HCT116 (cell line): ENCODE measurements at regions not wholly inside any gene's neighbourhood (a gene's known extent, or its start where the extent isn't known, plus 50 kb on each side); places are given as distances from the start of the nearest gene placed in this dataset.

Source experiments
- CEBPB ChIP-seq: IDR thresholded peaks from 2 replicates; pipeline ENCODE4 v1.6.1; 2012; ENCODE audit warnings: low read depth
- CTCF ChIP-seq, 3 experiments: fragments of 200-600 bp in 1 of 3; sonication (generic) in 1 of 3; IDR thresholded peaks in 2 of 3; conservative IDR thresholded peaks in 1 of 3; 2 replicates each; pipeline ENCODE4 v1.5.1; 2012 to 2017; ENCODE audit warnings: low read depth in 2 of 3, low read length in 2 of 3, antibody characterized with exemption in 1 of 3, borderline replicate concordance in 1 of 3, control low read depth in 1 of 3, mild to moderate bottlenecking in 1 of 3, mixed read lengths in 1 of 3, mixed run types in 1 of 3, moderate library complexity in 1 of 3; ENCODE audit not compliant: insufficient read depth in 1 of 3
- EZH2 ChIP-seq: fragments of 200-600 bp; sonication (generic); IDR thresholded peaks from 2 replicates; pipeline ENCODE4 v1.6.1; 2017; ENCODE audit warnings: antibody characterized with exemption, mixed run types
- EZH2phosphoT487 ChIP-seq: fragments of 200-600 bp; IDR thresholded peaks from 2 replicates; pipeline ENCODE4 v1.6.1; 2018; ENCODE audit warnings: antibody characterized with exemption, borderline replicate concordance
- JUND ChIP-seq: IDR thresholded peaks from 2 replicates; pipeline ENCODE4 v1.6.1; 2012
- POLR2A ChIP-seq: IDR thresholded peaks from 2 replicates; pipeline ENCODE4 v1.7.0; 2011; ENCODE audit warnings: borderline replicate concordance; ENCODE audit not compliant: insufficient read depth, insufficient read length; ENCODE audit errors: extremely low read depth
- POLR2AphosphoS5 ChIP-seq: IDR thresholded peaks from 2 replicates; pipeline ENCODE4 v1.6.1; 2011; ENCODE audit warnings: mild to moderate bottlenecking, low read depth, low read length, moderate library complexity
- REST ChIP-seq: IDR thresholded peaks from 2 replicates; pipeline ENCODE4 v1.6.1; 2012; ENCODE audit warnings: low read depth
- SIN3A ChIP-seq: IDR thresholded peaks from 2 replicates; pipeline ENCODE4 v1.6.1; 2012; ENCODE audit warnings: low read depth
- SRF ChIP-seq: IDR thresholded peaks from 2 replicates; pipeline ENCODE4 v1.6.1; 2012; ENCODE audit warnings: low read depth
- YY1 ChIP-seq: IDR thresholded peaks from 2 replicates; pipeline ENCODE4 v1.6.1; 2011; ENCODE audit warnings: low read length, low read depth, moderate library complexity, mild to moderate bottlenecking; ENCODE audit not compliant: insufficient replicate concordance; ENCODE audit errors: extremely low read depth
- ZBTB33 ChIP-seq: IDR thresholded peaks from 2 replicates; pipeline ENCODE4 v1.6.1; 2011; ENCODE audit warnings: mild to moderate bottlenecking, low read length, moderate library complexity; ENCODE audit not compliant: insufficient replicate concordance; ENCODE audit errors: extremely low read depth
- ZNF274 ChIP-seq: fragments of 200-500 bp; sonication (Bioruptor generic); IDR thresholded peaks from 2 replicates; pipeline ENCODE4 v1.6.1; 2014; ENCODE audit warnings: mild to moderate bottlenecking, low read depth, low read length, inconsistent platforms

- TF ChIP-seq CTCF (IDR thresholded peaks at IDR 0.05 in 2 of 3, conservative IDR thresholded peaks at IDR 0.05 in 1 of 3; ENCODE audit: borderline replicate concordance in 1 of 3, insufficient read depth in 1 of 3, low read depth in 2 of 3, low read length in 2 of 3) (no peak), REST (no peak), SRF (no peak), POLR2A (no peak), ZNF274 (no peak), JUND (no peak), ZBTB33 (no peak), SIN3A (no peak), YY1 (no peak), CEBPB (no peak), EZH2 (no peak), POLR2AphosphoS5 (no peak), EZH2phosphoT487 (no peak)
These were observed 718.0 kb downstream of the C12orf50 start for GRCh38 chr12:87311206-87311605.
